Medulla oblongata (tissue), 1 donor: ENCODE measurements at regions not wholly inside any gene's neighbourhood (a gene's known extent, or its start where the extent isn't known, plus 50 kb on each side); places are given as distances from the start of the nearest gene placed in this dataset.
"Not testable (repeated sequence)": the region's sequence is repeated elsewhere in the genome, so short reads cannot be mapped to it uniquely, and the experiment has no call there.

ENCODE experiments used
- DNase-seq: peaks from one replicate; pipeline ENCODE4 v3.0.0-alpha.2; 2015; ENCODE audit errors: extremely low spot score

DNA sequence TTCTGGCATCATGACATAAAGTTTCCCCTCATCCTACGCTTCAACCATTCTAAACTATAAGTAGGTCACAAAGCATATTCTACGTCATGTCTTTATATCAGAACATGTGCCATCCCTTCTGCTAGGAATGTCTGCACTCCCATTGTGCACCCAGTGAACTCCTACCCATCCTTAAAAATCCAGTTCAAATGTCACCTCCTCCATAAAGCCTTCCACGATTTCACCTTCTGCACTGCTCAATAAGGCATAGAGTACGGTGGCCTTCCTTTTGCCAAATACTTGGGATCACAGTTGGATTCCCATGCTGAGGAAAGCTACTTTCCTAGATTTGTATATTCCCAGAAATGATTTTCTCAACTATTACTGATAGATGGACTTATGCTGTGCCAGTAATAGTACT is 186.3 kb upstream of the ZKSCAN2 start:
- DNase-seq: no peak

DNA sequence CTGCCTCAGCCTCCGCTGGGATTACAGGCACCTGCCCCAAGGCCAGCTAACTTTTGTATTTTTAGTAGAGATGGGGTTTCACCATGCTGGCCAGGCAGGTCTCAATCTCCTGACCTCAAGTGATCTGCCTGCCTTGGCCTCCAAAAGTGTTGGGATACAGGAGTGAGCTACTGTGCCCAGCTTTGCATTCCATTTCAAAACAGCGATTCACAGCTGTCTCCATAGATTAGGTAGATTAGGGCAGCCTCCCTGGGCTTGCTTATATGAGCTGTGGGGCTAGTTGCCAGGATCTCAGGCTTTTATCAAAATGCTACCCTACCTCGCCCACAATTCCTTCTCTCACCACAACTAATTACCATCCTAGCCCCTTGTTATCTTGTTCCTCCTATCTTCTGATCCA is 176.4 kb upstream of the ZKSCAN2 start:
- DNase-seq: no peak

DNA sequence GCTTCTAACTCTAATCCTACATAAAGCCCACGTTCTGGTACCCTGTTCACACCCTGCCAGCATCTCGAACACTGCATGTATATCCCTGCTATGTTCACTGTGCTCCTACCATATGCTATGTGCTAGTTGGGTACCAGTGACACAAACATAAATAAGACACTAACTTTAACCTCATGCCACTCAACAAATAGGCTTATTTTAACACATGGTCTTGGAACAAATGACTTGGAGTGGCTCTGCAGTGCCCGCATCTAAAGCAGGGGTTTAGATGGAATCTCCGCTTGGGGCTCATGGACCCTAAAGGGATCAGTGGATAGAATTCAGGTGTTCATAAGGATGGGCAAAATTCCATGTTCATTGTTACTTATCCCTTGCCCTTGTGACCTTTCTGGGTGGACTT is 175.7 kb upstream of the ZKSCAN2 start:
- DNase-seq: no peak

DNA sequence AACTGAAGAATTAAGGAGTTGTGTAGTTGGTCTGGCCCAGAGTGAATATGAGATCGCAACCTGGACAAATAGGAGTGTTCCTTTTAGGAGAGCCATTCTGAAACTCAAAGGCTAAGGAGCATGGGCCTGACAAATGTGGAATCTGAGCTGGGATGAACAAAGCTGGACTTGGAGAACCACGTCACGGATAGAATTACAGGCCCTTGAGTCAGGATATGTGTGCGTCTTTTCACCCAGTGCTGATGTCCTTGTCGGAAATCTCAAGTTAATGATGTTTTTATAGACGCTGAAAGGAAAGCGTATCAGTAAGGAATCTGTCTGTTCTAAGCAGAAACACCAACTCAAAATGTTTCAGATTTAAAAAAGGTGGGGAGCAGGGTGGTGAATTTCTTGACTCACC is 173.8 kb upstream of the ZKSCAN2 start:
- DNase-seq: no peak

DNA sequence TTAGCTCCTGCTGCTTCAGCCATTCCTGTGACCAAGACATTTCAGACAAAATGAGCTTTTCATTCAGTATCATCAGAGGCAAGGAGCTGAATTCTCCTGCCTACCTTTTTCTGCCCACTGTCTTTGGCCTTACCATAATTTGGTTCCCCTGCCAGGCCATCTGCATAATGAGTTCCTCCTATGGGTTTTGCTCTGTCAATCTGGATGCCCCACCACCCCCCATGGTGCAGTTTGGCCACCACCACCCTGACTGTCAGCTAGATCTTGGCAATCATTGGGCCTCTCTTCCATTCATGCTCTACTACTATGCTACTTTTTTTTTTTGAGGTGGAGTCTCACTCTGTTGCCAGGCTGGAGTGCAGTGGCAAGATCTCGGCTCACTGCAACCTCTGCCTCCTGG is 169.2 kb upstream of the ZKSCAN2 start:
- no peak for DNase-seq

DNA sequence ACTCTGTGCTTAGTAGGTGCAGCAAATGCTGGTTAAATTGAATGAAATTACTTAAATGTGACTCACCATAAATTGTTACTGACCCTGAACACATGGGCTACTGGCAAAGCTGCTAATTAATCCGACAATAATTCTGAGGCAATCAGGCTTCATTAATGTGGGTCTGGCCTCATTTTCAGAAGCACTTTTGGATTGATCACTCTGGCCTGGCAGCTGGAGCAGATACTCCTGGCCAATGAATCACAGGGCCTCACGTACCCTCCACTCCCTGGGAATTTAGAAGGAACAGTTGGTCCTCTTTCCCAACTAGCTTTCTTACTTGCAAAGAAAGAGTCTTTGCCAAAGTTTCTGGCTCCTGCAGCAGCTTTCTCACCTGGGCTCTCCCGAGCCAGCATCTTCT is 162.0 kb upstream of the ZKSCAN2 start:
- no peak for DNase-seq

DNA sequence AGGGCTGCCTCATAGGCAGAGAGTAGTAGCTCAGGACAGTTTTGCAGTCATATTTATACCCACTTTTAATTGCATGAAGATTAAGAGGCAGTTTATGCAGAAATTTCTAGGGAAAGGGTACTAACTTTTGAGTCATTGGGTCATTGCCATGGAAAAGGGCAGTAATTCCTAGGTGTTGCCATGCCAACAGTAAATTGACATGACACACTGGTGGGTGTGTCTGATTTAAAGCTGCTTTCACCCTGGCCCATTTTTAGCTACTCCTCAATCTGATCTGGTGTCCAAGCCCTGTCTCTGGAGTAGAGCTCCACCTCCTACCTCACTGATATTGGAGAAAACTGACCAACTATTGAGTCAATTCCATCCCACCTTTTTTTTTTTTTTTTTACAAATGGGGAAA is 161.5 kb upstream of the ZKSCAN2 start:
- DNase-seq: no peak

DNA sequence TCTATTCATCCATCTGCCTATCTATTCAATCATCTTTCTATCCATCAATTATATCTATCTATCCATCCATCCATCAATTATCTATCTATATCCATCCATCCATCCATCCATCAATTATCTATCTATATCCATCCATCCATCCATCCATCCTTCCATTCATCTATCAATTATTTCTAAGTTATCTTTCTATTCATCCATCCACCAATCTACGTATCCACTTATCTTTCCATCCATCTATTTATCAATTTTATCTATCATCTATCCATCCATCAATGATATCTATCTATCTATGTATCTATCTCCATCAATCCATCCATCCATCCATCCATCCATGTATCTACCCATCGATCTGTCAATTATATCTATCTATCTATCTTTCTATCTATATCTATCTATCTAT is 158.4 kb upstream of the ZKSCAN2 start:
- no peak for DNase-seq

DNA sequence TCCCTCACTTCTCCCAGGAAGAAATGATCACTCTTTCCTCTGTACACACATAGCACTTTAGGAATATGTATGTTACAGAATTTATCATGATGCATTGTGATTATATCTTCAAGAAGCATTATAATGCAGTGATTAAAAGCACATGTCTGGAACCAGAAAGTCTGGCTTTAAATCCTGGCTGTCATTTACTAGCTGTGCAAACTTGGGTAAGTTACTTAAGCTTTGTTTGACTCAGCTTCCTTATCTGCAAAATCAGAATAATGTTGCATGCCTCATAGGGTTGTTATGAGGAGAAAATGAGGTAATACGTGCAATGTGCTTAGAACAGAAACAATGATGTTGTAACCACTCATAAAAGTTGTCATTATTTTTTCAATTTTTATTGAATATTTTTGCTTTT is 156.3 kb upstream of the ZKSCAN2 start:
- DNase-seq: no peak

- no peak for DNase-seq
Measured at GRCh38 chr16:25413133-25413532, 155.5 kb upstream of the ZKSCAN2 start.

DNA sequence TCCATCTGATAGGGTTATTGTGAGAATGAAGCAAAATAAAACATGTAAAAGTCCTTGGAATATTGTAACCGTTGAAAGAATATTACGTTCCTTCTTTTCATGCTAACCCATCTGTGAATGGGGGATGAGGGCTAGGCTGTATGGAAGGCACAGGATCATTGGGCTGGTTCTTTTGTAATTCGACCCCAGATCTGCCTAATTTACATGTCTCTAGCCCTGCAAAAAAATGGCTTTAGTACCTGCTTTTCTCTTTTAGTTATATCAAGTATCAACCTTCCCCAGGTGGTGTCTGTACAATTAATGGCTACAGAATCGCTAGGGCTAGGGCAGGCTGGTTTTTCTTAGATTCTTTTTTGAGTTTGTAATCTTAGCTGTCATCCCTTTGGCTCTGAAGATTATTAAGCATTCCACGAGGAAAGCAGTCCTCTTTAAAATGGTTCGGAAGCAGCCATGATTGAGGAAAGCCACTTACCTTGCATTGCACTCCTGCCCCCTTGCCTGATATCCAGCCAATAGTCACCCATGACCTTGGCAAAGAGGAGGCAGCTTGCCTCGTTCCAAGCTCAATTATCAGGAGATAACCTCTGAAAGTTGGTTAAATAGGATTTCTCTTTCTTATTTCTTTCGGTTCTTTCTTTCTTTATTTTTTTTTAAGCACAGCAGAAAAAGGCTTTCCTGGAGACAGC is 153.9 kb upstream of the ZKSCAN2 start:
- no peak for DNase-seq

DNA sequence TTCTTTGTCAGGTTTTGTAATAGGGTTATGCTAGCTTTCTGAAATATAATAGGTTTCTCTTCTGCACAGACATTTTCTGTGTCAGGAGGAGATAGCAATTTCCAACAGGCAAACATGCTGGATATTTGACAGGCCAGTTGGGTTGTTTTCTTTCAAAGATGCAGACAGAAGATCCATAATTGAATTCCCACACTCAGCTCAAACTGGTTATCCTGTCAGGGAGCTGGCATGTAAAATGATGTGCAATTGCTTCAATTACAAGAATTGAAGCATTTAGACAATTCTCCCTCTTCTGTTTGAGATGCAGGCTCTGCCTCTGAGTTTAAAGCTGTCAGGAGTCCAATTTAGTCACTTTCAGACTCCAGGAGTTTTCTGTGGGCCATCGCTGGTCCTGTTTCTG is 146.2 kb upstream of the ZKSCAN2 start:
- no peak for DNase-seq

DNA sequence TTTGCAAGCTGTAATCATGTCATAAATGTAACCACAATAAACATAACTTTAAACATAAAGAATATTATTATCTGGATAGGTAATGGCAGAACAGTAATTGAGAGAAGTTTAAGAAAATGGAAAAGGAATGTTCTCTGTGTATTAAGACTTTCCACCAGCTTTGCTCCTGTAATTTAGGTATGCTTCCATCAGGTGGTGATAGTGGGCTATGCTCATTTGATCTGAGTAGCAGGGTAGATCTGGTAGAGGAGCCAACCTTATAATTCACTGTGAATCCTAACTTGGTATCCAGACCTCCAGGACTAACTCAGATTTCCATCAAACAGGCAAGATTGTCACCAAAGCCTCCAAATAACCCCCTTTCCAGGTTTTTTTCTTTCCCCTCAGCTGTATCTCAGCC is 137.9 kb upstream of the ZKSCAN2 start:
- DNase-seq: no peak

GRCh38 chr16:25390761-25391160 is 133.1 kb upstream of the ZKSCAN2 start:
- no peak for DNase-seq

GRCh38 chr16:25374556-25374955 is 116.9 kb upstream of the ZKSCAN2 start:
- DNase-seq: no peak

DNA sequence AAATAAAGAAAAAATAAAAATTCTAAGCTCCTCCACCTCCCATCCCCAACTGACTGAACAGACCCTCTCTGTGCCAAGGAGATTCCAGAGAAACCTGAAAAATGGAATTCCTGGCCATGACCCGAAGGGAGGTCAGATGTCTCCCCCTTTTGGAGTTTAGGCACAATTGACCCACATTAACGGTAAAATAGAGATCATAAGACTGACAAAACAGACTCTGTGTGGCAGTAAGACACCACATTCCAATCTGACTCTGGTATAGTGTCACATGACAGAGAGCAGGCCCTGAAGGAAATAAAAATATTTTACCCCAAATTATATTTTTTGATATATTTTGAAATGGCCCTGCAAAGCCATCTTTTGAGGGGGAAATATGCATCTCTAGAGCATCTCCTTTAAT is 115.1 kb upstream of the ZKSCAN2 start:
- DNase-seq: no peak

DNA sequence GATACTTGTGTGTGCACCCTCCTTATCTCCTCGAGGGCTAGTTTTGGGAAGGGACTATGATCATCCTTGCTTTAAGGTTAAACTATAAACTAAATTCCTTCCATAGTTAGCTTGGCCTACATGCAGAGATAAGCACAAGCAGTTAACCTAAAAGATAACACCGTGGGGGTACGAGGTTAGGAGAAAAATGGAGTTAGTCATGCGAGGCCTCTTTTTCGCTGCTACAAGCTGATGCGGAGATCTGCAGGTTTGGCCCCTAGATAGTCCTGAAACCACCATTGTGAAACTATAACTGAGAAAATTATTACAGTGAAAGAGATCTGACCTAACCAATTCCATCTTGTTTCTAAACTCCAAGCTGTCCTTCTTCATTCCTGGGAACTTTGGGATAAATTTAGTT is 113.7 kb upstream of the ZKSCAN2 start:
- no peak for DNase-seq

- no peak for DNase-seq
Measured at GRCh38 chr16:25370541-25370940, 112.9 kb upstream of the ZKSCAN2 start.

GRCh38 chr16:25367773-25368524 is 110.3 kb upstream of the ZKSCAN2 start:
- DNase-seq: no peak

- peak; percentile 4 for DNase-seq
Measured at GRCh38 chr16:25366078-25366477, 108.4 kb upstream of the ZKSCAN2 start.

GRCh38 chr16:25359516-25359915 is 101.9 kb upstream of the ZKSCAN2 start:
- not testable (repeated sequence) for DNase-seq

DNA sequence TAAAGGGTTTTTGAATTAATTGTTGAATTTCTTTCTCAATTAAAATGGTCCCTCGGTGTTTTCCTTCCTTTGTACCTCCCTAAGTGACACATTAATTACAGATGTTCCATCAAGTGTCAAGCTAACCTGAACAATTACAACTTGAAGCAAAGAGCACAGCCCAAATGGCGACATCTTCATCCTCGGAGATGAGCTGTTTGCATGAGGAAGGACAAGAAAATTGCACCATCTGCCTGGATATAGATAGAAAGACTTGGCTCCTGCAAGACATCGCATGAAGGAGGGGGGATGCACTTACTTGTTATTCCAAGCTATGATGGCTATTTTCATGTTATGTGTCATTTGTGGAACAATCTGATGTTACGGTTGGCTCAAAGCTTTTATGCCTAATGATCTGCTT is 86.4 kb upstream of the ZKSCAN2 start:
- DNase-seq: no peak

DNA sequence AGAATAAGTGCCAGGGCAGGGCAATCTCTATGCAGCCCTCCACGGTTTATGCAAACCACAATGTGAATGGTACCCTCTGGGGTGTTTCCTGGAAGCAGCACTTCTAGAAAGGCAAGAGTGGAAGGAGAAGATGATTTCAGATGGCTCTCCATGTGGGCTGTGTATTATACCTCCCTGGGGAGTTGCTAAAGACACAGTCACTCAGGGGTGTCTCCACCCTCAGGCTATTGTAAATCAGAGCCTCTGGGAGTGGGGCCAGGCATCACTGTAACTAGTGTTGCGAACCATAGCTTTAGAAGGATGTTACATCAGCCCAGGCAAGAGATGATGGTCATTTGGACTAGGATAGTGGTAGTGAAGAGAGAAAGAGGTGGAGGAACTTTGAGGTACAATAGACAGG is 83.3 kb upstream of the ZKSCAN2 start:
- DNase-seq: no peak
